Colon (tissue), 2 donors: ENCODE measurements at regions not wholly inside any gene's neighbourhood (a gene's known extent, or its start where the extent isn't known, plus 50 kb on each side); places are given as distances from the start of the nearest gene placed in this dataset.
"Not testable (repeated sequence)": the region's sequence is repeated elsewhere in the genome, so short reads cannot be mapped to it uniquely, and the experiment has no call there.

ENCODE experiments used
- FAIRE-seq: peaks from 2 replicates; lab custom pipeline; 2012; peaks lifted over from hg19 to GRCh38; lab: Jason Lieb, UNC
- donor health status: control.
- donor health status: control.

DNA sequence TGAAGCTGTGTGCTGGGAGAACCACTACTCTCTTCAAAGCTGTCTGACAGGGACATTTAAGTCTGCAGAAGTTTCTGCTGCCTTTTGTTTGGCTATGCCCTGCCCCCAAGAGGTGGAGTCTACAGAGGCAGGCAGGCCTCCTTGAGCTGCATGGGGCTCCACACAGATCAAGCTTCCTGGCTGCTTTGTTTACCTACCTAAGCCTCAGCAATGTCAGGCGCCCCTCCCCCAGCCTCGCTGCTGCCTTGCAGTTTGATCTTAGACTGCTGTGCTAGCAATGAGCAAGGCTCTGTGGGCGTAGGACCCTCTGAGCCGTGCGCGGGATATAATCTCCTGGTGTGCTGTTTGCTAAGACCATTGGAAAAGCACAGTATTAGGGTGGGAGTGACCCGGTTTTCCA is 103.3 kb upstream of the SALL1 start:
- FAIRE-seq = not testable (repeated sequence)

DNA sequence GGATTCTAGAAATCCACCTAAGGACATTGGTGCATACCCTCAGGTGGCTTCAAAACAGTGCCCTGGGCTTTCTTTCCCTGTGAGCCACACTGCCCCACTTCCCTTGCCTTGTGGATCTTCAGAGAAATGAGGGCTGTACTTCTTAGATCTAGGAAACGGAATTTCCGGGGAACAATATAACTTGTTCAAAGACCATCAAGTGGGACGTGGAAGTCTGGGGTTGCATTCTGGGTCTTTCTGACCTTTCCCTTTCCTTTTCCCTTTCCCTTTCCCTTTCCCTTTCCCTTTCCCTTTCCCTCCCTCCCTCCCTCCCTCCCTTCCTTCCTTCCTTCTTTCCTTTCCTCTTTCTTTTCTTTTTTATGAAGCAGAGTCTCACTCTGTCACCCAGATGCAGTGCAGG is 97.1 kb upstream of the SALL1 start:
- no peak for FAIRE-seq

DNA sequence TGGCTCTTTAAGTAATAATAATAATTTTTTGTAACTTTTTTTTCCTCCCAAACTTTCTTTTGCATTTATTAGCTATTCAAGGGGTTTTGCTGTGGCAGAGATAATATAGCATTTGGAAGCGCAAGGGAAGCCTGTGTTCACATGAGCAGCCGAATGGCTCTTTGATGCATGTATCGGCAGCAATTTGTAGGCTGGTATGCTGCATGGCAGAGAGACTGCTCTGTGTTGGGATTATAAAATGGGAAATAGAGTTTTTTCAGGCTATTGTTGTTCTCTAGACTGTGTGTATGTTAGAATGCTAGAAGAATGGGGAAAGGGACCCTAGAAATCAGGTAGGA is 94.6 kb upstream of the SALL1 start:
- no peak for FAIRE-seq

- FAIRE-seq = no peak
These were observed 94.0 kb upstream of the SALL1 start for GRCh38 chr16:51244887-51245657.

- FAIRE-seq = no peak
These were observed 92.9 kb upstream of the SALL1 start for GRCh38 chr16:51243936-51244436.

DNA sequence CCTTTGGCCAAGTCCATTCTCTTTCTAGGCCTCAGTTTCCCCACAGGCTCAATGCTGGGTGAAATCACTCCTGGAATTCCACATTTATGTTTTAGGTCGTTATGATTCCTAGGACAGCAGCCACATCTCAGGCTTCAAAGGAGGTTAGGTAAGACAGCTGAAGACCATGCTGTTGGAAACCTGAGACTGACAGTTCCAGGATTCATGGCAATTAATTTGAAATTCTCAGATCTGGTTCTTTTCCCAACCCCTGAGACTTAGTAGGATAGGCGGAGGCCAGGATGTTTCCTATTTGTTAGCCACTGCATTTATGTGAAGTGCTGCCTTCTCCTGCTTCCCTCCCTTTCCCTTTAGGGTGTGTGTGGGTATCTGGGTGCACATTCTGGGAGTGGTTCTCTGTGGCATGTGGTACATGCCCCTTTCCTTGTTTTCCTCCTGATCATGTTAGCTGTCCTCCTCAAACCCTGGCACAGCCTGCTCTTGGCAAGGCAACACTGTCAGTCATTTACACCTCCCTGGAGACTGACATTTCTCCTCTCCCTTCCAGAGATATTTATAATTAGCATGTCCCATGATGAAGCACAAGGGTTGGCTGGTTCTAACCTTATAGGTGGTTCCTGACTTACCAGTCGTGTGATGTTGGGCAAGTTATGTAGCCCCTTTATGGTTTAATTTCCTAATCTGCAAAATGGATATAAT is 91.4 kb upstream of the SALL1 start:
- FAIRE-seq = no peak

GRCh38 chr16:51239196-51239595 is 88.1 kb upstream of the SALL1 start:
- no peak for FAIRE-seq

- FAIRE-seq = no peak
These were observed 86.8 kb upstream of the SALL1 start for GRCh38 chr16:51237861-51238378.

DNA sequence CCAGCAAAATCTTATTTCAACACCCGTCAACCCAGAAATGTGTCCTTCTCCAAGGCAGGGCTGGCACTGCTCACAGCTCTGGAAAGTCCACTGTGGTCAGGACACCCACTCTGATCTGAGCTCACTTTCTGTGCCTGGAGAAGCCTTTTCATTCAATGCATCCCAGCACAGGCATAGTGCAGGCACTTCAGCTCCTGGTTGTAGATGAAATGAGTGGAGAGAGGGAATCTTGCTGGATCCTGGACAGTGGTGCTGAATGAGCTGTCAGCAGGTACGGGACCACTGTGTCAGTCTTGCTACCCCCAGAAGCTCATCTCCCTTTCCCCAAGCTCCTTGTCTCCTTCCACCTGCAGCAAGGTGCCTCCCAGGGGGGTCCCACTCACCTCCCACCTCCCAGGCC is 86.1 kb upstream of the SALL1 start:
- FAIRE-seq = no peak

DNA sequence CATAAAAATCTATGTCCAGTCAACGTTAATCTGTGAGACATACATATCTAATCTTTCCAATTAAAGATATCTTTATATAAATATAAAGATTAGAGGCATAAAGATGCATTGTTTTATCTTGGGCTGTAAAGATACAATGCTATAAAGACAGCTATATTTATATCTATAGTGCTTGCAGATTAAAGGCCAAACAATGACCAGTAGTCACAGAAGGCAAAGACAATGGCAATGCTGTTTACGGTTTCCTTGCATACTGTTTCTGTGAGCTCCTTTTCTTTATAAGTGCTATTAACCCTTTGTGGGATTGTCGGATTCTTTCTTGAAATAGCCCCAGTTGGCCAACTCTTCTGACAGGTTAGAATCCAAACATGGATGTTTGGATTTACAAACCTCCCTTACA is 85.5 kb upstream of the SALL1 start:
- no peak for FAIRE-seq

- no peak for FAIRE-seq
These were observed 80.6 kb upstream of the SALL1 start for GRCh38 chr16:51231702-51232101.

GRCh38 chr16:51230035-51230434 is 79.0 kb upstream of the SALL1 start:
- not testable (repeated sequence) for FAIRE-seq

DNA sequence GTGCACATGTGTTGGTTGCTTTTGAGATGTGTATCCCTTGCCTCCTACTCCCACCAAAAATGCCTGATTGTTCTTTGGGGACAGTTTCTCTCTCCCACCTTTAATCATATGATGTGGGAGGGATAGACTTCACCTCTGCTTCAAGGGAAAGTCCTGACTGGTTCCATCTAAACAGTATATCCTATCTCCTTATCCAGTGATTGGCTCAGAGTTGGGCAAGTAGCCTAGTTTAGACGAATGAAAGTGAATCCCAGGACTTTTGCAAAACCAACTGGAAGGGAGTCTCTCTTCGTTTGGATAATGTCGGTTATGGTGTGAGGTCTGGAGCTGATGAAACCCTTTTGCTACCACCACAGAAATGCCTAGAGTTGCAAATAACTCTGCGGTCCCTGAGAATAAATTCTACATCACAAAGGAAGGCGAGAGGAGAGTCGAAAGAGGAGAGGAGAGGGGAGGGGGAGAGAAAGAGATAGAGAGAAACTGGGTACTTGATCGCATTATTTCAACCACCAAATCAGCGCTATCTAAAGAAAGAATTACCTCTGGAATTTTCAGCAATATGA is 77.1 kb upstream of the SALL1 start:
- no peak for FAIRE-seq

DNA sequence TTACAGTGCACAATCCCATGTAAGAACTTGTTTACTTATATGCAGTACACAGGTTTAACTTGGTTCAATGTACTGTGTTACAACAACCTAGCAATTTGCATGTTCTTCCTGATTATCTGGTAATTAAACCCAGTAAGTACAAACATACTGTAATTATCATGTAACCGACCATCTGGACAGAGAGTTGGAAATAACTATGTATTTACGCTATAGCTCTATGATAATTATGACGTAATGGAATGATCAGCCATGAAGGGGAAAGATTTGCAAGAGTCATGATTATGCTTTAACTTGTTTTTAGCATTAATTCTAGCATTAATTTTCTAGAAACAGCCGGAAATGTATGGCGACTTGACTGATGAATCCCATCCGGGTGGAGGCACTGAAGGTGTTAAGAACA is 74.8 kb upstream of the SALL1 start:
- FAIRE-seq = no peak

GRCh38 chr16:51224317-51224716 is 73.2 kb upstream of the SALL1 start:
- no peak for FAIRE-seq

- no peak for FAIRE-seq
These were observed 70.9 kb upstream of the SALL1 start for GRCh38 chr16:51222016-51222415.

DNA sequence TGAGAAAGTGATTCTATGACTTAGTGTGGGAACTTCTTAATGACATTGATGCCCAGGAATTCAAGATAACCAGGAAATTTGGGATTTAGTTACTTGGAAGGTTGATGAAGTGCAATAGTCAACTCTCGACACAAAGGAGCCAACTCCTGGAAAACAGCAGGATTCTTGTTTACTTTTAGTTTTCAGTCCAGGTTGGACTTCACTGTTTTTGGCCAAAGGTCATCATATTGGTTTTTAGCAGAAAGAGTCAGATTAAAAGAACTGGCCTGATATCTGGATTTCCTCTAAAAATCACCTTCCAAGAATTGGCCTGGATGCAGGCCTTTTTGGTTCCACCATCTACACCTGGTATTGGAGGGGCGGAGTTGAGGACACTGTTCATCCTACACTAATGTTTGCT is 60.1 kb upstream of the SALL1 start:
- no peak for FAIRE-seq

DNA sequence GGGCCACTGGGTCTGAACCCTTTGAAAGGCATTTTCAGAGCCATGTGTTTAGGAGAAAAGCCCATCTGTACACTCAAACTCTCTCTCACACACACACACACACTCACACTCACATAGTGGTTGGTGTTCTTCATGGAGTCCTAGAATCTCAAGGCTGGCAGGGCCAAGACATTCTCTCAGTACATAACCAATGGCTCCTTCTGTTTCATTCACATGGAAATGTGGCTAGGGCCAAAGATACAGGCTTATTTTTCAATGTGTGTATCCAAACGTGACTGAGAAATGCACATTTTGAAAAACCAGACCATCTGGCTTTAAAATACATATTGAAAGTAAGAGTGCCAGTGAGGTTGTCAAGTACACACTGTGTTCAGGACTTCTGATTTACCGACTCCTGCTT is 59.0 kb upstream of the SALL1 start:
- no peak for FAIRE-seq

DNA sequence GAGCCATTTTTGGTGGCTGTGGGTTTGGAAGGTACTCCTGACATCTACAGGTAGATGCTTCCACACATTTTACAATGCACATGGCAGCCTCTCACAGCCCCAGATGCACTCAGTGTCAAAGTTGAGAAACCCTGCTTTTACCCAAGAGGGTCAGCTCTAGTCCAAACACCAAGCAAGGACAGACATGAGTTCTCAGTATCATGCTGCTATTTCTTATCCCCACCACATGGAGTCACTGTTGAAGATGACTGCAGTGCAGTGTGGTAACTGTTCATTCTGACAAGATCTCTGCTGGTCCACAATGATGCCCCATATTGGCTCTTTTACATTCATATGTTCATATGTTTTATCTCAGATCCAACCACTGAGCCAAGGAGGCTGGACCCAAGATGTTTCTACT is 50.5 kb upstream of the SALL1 start:
- no peak for FAIRE-seq
